GM19438 (cell line): ENCODE measurements at regions not wholly inside any gene's neighbourhood (a gene's known extent, or its start where the extent isn't known, plus 50 kb on each side); places are given as distances from the start of the nearest gene placed in this dataset.

ENCODE experiments used
- ATAC-seq: cut with Tn5 transposase; IDR thresholded peaks from one replicate; pipeline ENCODE4 v1.9.1; 2021; ENCODE audit warnings: low read depth; ENCODE audit not compliant: unreplicated experiment

DNA sequence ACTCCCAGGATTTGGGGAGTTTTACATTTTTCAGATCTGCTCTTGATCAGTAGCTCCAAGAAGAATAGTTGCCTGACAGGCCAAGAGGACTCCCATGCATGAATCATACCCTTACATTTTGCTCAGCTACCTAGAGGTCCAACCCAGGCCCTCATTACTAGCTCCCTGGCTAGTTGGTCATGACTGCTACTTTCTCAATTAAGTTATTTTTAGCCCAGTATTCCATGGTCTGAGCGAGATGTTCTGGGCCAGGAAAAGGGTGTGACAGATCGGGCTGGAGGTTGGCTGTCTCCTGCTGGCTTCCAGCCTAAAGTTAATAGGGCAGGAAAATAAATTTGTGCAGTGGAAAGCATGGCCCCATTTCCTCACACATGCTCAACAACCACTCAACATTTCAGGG, 379.2 kb downstream of the GRIN2B start:
- ATAC-seq = no peak

- ATAC-seq = no peak
These were observed 382.2 kb downstream of the GRIN2B start for GRCh38 chr12:13599176-13599575.

- no peak for ATAC-seq
These were observed 383.6 kb downstream of the GRIN2B start for GRCh38 chr12:13597837-13598236.

GRCh38 chr12:13597166-13597565, 384.2 kb downstream of the GRIN2B start:
- ATAC-seq = no peak

- no peak for ATAC-seq
These were observed 384.7 kb downstream of the GRIN2B start for GRCh38 chr12:13596714-13597113.

- no peak for ATAC-seq
These were observed 385.6 kb downstream of the GRIN2B start for GRCh38 chr12:13595536-13596443.

DNA sequence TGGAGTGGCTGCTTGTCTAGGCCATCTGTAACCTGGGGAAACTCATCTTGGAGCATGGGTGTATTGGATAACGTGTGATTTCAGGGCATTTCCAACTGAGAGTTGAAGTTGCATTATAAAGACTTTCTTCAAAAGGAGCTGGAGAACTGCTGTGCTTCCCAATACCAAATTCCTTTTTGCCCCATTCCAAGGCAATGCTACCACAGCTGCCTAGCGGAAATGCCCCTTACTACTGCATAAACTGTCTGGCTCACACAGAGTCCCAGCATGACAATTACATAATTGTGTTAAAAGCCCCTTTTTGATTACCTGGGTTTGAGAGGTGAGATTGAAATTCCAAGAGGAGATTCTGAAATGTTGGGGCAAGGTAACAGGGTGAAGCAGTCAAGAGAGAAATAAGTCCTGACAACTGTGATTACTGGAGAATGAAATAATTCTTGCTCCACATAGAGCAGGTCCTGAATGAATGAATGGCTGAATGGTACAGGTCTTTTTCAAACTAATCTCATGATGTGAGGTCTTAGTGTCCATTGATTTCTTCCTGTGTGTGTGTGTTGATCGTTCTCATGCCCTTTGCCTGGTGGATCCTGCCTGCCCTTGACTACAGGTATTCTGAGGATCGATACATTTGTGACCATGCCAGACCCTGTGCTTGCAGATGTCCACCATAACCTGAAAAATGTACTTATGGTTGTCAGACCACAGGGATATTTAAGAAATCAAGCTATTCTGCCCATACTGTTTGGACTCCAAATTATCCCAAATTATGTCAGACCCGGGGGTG, 386.5 kb downstream of the GRIN2B start:
- ATAC-seq = no peak

DNA sequence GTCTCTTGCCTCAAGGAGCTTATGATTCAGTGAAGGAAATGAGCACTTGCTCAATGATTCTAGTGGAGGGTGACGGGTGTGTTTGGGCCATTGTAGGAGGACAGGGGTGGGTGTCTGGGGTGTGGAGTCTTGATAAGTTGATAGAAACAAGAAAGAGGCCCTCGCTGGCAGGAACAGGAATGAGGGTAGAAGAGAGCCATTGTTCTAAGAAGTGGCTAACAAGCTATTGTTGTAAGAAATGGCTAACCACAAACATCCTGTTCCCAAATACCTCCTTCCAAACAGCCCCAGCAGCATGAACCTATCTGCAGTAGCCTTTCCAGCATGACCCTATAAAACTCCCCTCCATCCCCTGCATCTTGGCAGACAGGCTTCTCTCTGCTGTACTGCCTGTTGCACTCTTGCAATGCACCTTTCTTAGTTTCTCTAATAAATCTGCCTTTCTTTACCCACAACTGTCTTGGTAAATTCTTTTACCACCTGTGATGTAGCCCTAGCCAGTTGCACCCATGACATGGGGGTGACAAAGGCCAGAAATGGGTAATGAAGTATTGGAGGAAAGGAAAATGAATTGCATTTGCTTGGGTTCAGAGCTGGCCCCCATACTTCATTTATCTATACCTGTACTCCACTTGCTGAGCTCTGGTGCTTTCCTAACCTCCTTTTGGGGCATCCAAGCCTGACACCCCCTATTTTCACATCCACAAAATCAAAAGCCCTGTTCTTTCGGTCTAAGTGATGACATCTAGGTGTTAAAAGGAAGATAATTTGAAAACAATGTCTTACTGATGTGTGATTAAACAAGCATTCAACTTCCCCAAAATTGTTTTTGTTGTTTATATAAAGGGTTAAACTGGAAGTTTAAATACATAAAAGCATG, 389.1 kb downstream of the GRIN2B start:
- ATAC-seq = no peak

- no peak for ATAC-seq
These were observed 389.9 kb downstream of the GRIN2B start for GRCh38 chr12:13591488-13591887.

DNA sequence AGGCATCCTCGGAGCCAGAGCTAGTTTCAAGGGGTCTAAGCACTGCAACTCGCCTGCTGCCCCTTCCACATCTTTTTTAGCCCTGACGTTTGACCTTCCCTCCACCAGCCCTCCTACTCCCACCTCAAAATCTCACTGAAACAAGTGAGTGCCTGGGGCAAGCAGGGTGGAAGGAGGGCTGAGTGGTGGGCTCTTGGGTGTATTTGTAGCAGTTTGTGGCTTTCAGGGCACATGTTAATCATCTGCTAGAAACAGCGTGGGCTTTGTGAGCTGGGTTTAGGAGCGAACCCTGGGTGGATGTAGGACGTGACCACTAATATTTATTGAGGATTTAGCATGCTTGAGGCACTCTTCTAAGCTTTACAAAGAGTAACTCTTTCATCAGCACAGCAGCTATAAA, 390.3 kb downstream of the GRIN2B start:
- no peak for ATAC-seq

DNA sequence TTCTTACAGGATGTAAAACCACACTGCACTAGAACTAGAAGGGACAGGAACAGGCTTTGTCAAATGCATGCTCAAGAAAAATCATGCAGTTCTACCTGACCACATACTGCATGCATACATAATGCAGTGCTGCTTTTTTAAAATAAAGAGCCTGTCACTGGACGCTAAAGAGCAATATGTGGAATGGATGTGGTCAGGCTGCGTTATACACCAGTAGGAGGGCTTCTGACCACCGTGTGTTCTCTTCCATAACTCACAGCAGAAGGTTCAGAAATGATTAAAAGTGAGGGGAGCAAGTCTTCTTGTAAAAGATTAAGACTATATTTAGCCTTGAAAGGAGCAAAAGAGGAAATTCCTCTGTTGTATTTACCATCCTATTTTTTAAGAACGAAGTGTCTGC, 392.0 kb downstream of the EMP1 start:
- no peak for ATAC-seq

DNA sequence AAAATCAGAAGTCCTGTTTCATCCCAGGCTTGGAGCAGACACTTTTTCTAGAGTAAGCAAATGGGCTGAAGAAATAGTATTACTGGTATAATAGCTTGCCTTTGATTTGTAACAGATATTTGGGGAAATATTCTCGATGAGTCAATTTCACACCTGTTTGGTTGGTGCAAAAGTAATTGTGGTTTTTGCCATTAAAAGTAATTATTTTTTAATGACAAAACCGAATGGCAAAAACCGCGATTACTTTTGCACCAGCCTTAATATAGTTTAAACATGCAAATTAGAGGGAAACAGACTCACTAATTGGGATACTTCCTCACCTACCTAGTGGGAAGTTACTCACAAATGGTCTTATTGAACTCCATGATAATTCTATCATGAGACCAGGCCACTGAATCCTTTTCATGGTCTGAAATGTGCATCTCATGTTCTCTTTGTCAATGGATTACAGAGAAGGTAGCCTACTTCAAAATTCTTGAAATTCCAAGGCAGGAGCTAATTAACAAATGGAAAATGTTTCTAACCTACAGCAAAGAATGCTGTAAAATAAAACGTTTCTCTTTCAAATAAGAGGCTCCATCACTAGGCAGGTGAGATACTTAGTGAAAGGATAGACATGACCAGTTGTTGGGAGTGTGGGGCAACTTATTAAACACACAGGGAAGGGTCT, 391.3 kb downstream of the EMP1 start:
- ATAC-seq = no peak

- no peak for ATAC-seq
These were observed 389.8 kb downstream of the EMP1 start for GRCh38 chr12:13586361-13586760.

- ATAC-seq = no peak
These were observed 388.0 kb downstream of the EMP1 start for GRCh38 chr12:13584541-13584940.

DNA sequence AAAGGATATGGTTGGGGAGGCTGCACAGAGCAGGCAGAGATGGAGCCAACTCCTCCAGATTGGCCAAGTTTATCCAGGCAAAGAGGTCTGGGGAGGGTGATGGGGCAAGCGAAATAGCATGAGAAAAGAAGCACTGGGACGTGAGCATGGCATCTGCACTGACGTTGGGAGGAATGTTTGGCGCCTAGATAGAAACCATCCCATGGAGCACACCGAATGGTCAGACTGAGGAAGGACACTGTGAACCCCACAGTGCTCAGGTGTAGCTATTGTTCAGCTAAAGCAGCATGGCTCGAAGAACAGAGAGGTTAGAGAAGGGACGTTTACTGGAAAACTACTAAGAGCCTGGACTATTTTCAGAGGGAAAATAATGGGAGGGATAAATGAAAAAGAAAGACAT, 387.1 kb downstream of the EMP1 start:
- ATAC-seq = no peak

DNA sequence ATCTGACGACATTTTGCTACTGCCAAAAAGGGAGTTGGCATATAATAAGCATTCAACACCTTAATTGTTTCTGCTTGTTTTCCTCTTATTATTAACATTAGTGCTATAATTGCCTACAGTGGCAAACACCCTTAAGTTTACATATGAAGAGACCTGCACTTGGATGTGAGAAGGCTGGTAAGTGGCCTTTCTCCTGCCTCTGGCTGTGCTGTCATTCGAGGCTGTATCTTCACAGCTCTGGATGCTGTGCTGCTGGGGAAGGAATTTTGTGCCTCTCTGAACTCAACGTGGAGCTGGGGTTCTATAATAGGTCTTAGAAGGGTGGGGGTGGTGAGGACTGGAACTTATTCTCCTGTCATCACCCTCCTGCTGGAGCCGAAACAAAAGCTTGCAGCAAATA, 385.9 kb downstream of the EMP1 start:
- ATAC-seq = no peak

DNA sequence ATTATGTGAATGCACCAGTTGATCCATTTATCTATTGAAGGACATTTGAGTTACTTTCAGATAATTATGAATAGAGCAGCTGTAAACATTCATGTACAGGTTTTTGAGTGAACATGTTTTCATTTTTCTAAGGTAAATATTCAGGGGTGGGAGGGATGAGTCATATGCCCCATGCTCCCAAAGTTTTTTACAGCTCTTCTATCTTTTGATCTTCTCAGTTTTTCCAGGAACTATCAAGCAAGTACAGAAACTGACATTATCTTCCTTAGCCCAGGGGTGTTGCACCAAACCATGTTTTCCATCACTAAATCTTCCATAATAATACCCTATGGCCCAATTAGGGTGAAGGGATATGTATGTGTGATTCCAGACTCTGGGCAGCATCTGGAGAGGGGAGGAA, 384.5 kb downstream of the EMP1 start:
- no peak for ATAC-seq

DNA sequence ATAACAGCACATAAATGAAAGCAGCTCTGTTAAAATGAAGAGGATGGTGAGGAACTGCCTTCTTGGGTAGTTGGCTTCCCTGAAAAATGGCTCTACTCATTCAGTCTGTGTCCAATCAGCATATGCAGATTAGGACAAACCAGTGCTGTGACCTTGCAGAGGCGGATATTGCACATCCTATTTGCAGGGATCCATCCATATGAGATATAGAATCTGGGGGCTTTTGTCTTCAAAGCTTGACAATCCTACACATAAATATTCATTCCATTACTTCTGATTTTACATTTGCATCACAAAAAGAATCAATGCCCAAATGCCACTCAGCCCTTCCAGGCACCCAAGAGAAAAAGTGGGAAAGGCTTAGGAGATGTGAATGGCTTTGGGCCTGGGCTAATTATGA, 383.7 kb downstream of the EMP1 start:
- no peak for ATAC-seq

DNA sequence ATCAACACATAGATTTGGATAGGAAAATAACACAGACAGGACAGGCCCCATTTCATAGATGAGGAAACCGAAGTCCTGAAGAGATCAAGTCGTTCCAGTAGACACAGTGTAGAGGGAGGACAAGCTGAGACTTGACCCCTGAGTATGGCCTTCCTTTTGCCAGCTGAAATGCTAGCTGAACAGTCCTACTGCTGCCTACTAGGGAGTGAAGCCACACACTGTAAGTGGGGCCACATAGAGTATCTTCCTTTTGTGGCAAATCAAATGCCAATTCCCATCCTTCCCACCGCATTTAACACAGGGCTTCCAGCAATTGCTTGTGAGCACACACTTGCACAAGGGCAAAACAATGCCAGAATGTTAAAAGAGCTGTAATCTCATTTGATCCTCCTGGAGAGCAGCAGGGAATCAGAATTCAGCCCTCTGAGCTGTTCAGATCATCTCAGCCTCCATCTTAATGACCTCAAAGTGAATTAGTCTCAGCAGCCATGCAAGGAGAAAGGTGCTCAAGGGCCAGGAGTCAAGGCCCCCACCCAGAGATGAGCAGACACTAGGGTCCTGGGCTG, 380.5 kb downstream of the EMP1 start:
- ATAC-seq = no peak

DNA sequence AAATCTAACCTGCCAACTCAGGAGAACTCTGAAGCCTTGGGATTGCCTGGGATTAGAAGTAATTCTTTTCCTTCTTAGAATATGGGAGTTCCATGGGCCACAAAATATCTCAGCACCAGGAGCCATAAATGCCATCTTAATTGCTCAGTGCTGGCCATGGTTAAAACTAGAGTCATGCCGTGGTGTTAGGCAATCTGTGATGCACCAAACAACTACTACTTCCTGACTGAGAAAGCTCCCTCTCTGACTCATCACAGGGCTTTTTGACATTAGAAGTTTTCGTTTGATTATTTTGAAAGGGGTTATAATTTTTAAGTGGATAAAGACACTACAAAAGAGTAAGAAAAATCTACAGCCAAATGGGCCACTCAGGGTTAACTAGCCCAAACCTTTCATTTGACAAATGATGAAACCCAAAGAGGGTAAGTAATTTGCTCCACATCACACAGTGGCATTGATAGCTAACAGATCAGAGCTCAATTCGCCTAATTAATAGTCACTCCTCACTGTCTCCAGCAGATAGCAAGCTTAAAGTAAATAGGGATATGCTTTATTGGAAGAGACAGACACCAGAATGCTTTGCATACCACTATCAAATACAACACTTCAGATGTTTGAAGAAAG, 377.3 kb downstream of the EMP1 start:
- no peak for ATAC-seq
